COLO668 (cell line): ENCODE measurements at regions not wholly inside any gene's neighbourhood (a gene's known extent, or its start where the extent isn't known, plus 50 kb on each side); places are given as distances from the start of the nearest gene placed in this dataset.

Source experiments
- DNase-seq: peaks from one replicate; lab custom pipeline; 2025; ENCODE audit not compliant: unreplicated experiment; lab: John Stamatoyannopoulos, UW

GRCh38 chr12:34340534-34341361 is 318.5 kb downstream of the ALG10 start:
- peak; percentile 4 for DNase-seq

GRCh38 chr12:34341362-34341733 is 319.1 kb downstream of the ALG10 start:
- no peak for DNase-seq

GRCh38 chr12:34342048-34342447 is 319.8 kb downstream of the ALG10 start:
- no peak for DNase-seq

GRCh38 chr12:34343345-34343744 is 321.0 kb downstream of the ALG10 start:
- no peak for DNase-seq

- DNase-seq: no peak
These were observed 321.5 kb downstream of the ALG10 start for GRCh38 chr12:34343766-34344165.

- no peak for DNase-seq
These were observed 322.7 kb downstream of the ALG10 start for GRCh38 chr12:34344851-34345522.

GRCh38 chr12:34345801-34346200 is 323.5 kb downstream of the ALG10 start:
- DNase-seq: no peak

- DNase-seq: no peak
These were observed 324.2 kb downstream of the ALG10 start for GRCh38 chr12:34346372-34347034.

GRCh38 chr12:34347367-34347766 is 325.1 kb downstream of the ALG10 start:
- DNase-seq: peak; percentile 2

- no peak for DNase-seq
These were observed 325.8 kb downstream of the ALG10 start for GRCh38 chr12:34348064-34348463.

GRCh38 chr12:34348836-34349672 is 326.8 kb downstream of the ALG10 start:
- DNase-seq: no peak

- DNase-seq: no peak
These were observed 327.3 kb downstream of the ALG10 start for GRCh38 chr12:34349673-34349961.

GRCh38 chr12:34350092-34351041 is 328.1 kb downstream of the ALG10 start:
- DNase-seq: no peak

GRCh38 chr12:34352098-34352497 is 329.8 kb downstream of the ALG10 start:
- no peak for DNase-seq

GRCh38 chr12:34354239-34355200 is 332.2 kb downstream of the ALG10 start:
- DNase-seq: peak; percentile 6

- no peak for DNase-seq
These were observed 334.1 kb downstream of the ALG10 start for GRCh38 chr12:34356233-34356987.

- DNase-seq: no peak
These were observed 335.5 kb downstream of the ALG10 start for GRCh38 chr12:34357791-34358190.

- no peak for DNase-seq
These were observed 335.9 kb downstream of the ALG10 start for GRCh38 chr12:34358198-34358597.
